ENCODE measurements at regions not wholly inside any gene's neighbourhood (a gene's known extent, or its start where the extent isn't known, plus 50 kb on each side); places are given as distances from the start of the nearest gene placed in this dataset.

GRCh38 chr21:29989634-29990234 lies 49.9 kb upstream of the GRIK1 start:
- Mint-ChIP-seq H3K4me3 (no peak overlapping the region), H3K9me3 (peaks cover 14% of the 10 kb centered on the region), H3K27me3 (ENCODE audit: insufficient read depth, low read depth, poor library complexity) (peaks cover 2% of the 10 kb centered on the region), H3K4me1 (peaks cover 6% of the 10 kb centered on the region; the same call in 2 of the 3 replicates), H3K36me3 (ENCODE audit: low read depth) (peaks cover 11% of the 10 kb centered on the region), H3K27ac (no peak overlapping the region)
- no peak overlapping the region for H3K27ac ChIP-seq (ENCODE audit: low read depth)
- no peak overlapping the region for H3K4me2 ChIP-seq
- ATAC-seq = no peak
- no peak overlapping the region for H3K4me3 ChIP-seq
- no peaks in the 10 kb centered on the region for H3K36me3 ChIP-seq (ENCODE audit: insufficient read depth)
- H3K79me2 ChIP-seq (replicated peaks; ENCODE audit: insufficient read depth) = no peaks in the 10 kb centered on the region
- TF ChIP-seq NANOG (IDR thresholded peaks at IDR 0.05; ENCODE audit: borderline replicate concordance) = no peak
- TF ChIP-seq REST (IDR thresholded peaks at IDR 0.05; ENCODE audit: unreplicated experiment) = no peak
- no peak for TF ChIP-seq EZH2phosphoT487 (IDR thresholded peaks at IDR 0.05; ENCODE audit: unreplicated experiment)
- no peak for TF ChIP-seq ZNF462 (CRISPR knock-in tag; IDR thresholded peaks at IDR 0.05)
- no peak for TF ChIP-seq JUNB (IDR thresholded peaks at IDR 0.05; ENCODE audit: unreplicated experiment)
- no peak for TF ChIP-seq POLR2AphosphoS5 (IDR thresholded peaks at IDR 0.05; ENCODE audit: low read depth)
- TF ChIP-seq STAT1 (IDR thresholded peaks at IDR 0.05; ENCODE audit: unreplicated experiment) = no peak
- TF ChIP-seq ZNF114 (CRISPR knock-in tag; IDR thresholded peaks at IDR 0.05) = no peak
- TF ChIP-seq CREB1 (CRISPR knock-in tag; IDR thresholded peaks at IDR 0.05; ENCODE audit: low read depth) = no peak
- TF ChIP-seq EZH2 (IDR thresholded peaks at IDR 0.05; ENCODE audit: low read depth, unreplicated experiment) = no peak
- TF ChIP-seq ZNF331 (CRISPR knock-in tag; IDR thresholded peaks at IDR 0.05; ENCODE audit: low read depth) = no peak
- no peak for TF ChIP-seq CTCF (conservative IDR thresholded peaks at IDR 0.05; ENCODE audit: low read depth in 2 of 2)
- no peaks in the 10 kb centered on the region for H3K9me2 ChIP-seq (ENCODE audit: insufficient read depth)
- H3K4me1 ChIP-seq (ENCODE audit: insufficient read depth) = no peaks in the 10 kb centered on the region
- DNase-seq (ENCODE audit: low spot score) = no peak
- H4K20me1 ChIP-seq (replicated peaks; ENCODE audit: insufficient read depth) = no peaks in the 10 kb centered on the region
- no peak overlapping the region for H2AFZ ChIP-seq
- H3F3A ChIP-seq (replicated peaks; ENCODE audit: low read depth) = no peaks in the 10 kb centered on the region
- no peaks in the 10 kb centered on the region for H3K27me3 ChIP-seq (ENCODE audit: insufficient read depth)

Data from GM23338 (cell line).